ENCODE measurements at regions not wholly inside any gene's neighbourhood (a gene's known extent, or its start where the extent isn't known, plus 50 kb on each side); places are given as distances from the start of the nearest gene placed in this dataset.
"Not testable (repeated sequence)": the region's sequence is repeated elsewhere in the genome, so short reads cannot be mapped to it uniquely, and the experiment has no call there.

- no peak for DNase-seq
- BruUV-seq (replicated peaks) = no TSS peak
- H3K27ac Mint-ChIP-seq (ENCODE audit: unreplicated experiment) = no peak overlapping the region
- H3K36me3 Mint-ChIP-seq (ENCODE audit: insufficient read depth, unreplicated experiment) = no peaks in the 10 kb centered on the region
- Histone ChIP-seq H3K27me3 (replicated peaks; ENCODE audit: control insufficient read depth, insufficient read depth, low read length) (no peaks in the 10 kb centered on the region), H3K4me1 (no peaks in the 10 kb centered on the region), H3K4me3 (ENCODE audit: low read depth, low read length) (no peak overlapping the region), H3K9me3 (no peaks in the 10 kb centered on the region), H3K36me3 (ENCODE audit: control insufficient read depth, insufficient read depth, low read length) (no peaks in the 10 kb centered on the region)
- no peaks in the 10 kb centered on the region for H3K9me3 Mint-ChIP-seq (ENCODE audit: unreplicated experiment)
- no peak overlapping the region for H3K4me3 Mint-ChIP-seq (ENCODE audit: unreplicated experiment)
- CTCF ChIA-PET = no interaction called here
- POLR2A ChIA-PET = no interaction called here
- no peaks in the 10 kb centered on the region for H3K4me1 Mint-ChIP-seq (ENCODE audit: low read depth, unreplicated experiment)
- TF ChIP-seq, protein P1, sequence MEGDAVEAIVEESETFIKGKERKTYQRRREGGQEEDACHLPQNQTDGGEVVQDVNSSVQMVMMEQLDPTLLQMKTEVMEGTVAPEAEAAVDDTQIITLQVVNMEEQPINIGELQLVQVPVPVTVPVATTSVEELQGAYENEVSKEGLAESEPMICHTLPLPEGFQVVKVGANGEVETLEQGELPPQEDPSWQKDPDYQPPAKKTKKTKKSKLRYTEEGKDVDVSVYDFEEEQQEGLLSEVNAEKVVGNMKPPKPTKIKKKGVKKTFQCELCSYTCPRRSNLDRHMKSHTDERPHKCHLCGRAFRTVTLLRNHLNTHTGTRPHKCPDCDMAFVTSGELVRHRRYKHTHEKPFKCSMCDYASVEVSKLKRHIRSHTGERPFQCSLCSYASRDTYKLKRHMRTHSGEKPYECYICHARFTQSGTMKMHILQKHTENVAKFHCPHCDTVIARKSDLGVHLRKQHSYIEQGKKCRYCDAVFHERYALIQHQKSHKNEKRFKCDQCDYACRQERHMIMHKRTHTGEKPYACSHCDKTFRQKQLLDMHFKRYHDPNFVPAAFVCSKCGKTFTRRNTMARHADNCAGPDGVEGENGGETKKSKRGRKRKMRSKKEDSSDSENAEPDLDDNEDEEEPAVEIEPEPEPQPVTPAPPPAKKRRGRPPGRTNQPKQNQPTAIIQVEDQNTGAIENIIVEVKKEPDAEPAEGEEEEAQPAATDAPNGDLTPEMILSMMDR (IDR thresholded peaks at IDR 0.05; ENCODE audit: insufficient read depth in 1 of 2, low read depth in 1 of 2, low read length in 1 of 2, severe bottlenecking in 1 of 2, unreplicated experiment in 1 of 2) = no peak
- intact Hi-C loops (cut with micrococcal nuclease; ENCODE audit: unreplicated experiment) = no loop called here
- peaks cover 3% of the 10 kb centered on the region for H3K27me3 Mint-ChIP-seq (ENCODE audit: insufficient read depth, unreplicated experiment)
Observed at GRCh38 chr7:89839329-89839728, 314.9 kb upstream of the STEAP1 start.

GRCh38 chr7:89845952-89846351, 308.3 kb upstream of the STEAP1 start:
- no peaks in the 10 kb centered on the region for H3K9me3 ChIP-seq
- POLR2A ChIA-PET = no interaction called here
- intact Hi-C loops (cut with micrococcal nuclease; ENCODE audit: unreplicated experiment) = no loop called here
- H3K4me3 Mint-ChIP-seq (ENCODE audit: unreplicated experiment) = no peak overlapping the region
- no peaks in the 10 kb centered on the region for H3K9me3 Mint-ChIP-seq (ENCODE audit: unreplicated experiment)
- TF ChIP-seq, protein P1 (IDR thresholded peaks at IDR 0.05; ENCODE audit: insufficient read depth in 1 of 2, low read depth in 1 of 2, low read length in 1 of 2, severe bottlenecking in 1 of 2, unreplicated experiment in 1 of 2) = no peak
- H3K4me1 Mint-ChIP-seq (ENCODE audit: low read depth, unreplicated experiment) = no peaks in the 10 kb centered on the region
- H3K36me3 ChIP-seq (ENCODE audit: control insufficient read depth, insufficient read depth, low read length) = no peaks in the 10 kb centered on the region
- DNase-seq = no peak
- H3K27me3 ChIP-seq (replicated peaks; ENCODE audit: control insufficient read depth, insufficient read depth, low read length) = no peaks in the 10 kb centered on the region
- no TSS peak for BruUV-seq (replicated peaks)
- no peak overlapping the region for H3K27ac Mint-ChIP-seq (ENCODE audit: unreplicated experiment)
- H3K4me1 ChIP-seq = no peaks in the 10 kb centered on the region
- no peaks in the 10 kb centered on the region for H3K36me3 Mint-ChIP-seq (ENCODE audit: insufficient read depth, unreplicated experiment)
- CTCF ChIA-PET = no interaction called here
- peaks cover 6% of the 10 kb centered on the region for H3K27me3 Mint-ChIP-seq (ENCODE audit: insufficient read depth, unreplicated experiment)
- no peak overlapping the region for H3K4me3 ChIP-seq (ENCODE audit: low read depth, low read length)

DNA sequence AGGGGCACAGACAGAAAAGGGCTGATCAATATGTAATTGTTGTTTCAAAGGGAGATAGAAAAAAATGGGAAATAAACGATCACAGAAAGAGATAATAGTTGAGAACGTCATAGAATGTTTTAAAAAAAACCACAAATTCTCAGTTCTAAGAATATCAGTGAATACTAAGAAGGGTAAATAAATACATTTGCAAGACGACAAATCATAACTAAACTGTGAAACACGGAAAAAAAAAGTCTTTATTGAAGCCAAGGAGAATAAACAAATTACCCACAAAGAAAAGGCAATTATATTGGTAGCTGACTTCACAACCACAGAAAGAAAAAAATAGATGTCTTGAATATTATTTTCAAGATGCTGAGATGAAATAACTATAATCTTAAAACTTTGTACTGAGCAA, 305.2 kb upstream of the STEAP1 start:
- ChIA-PET POLR2A (no interaction called here), CTCF (no interaction called here)
- H3K9me3 Mint-ChIP-seq (ENCODE audit: unreplicated experiment) = no peaks in the 10 kb centered on the region
- no peaks in the 10 kb centered on the region for H3K4me1 Mint-ChIP-seq (ENCODE audit: low read depth, unreplicated experiment)
- H3K4me3 Mint-ChIP-seq (ENCODE audit: unreplicated experiment) = no peak overlapping the region
- Histone ChIP-seq H3K36me3 (ENCODE audit: control insufficient read depth, insufficient read depth, low read length) (no peaks in the 10 kb centered on the region), H3K27me3 (replicated peaks; ENCODE audit: control insufficient read depth, insufficient read depth, low read length) (no peaks in the 10 kb centered on the region), H3K4me1 (no peaks in the 10 kb centered on the region), H3K4me3 (ENCODE audit: low read depth, low read length) (no peak overlapping the region), H3K9me3 (no peaks in the 10 kb centered on the region)
- intact Hi-C loops (cut with micrococcal nuclease; ENCODE audit: unreplicated experiment) = no loop called here
- DNase-seq = no peak
- no peaks in the 10 kb centered on the region for H3K36me3 Mint-ChIP-seq (ENCODE audit: insufficient read depth, unreplicated experiment)
- BruUV-seq (replicated peaks) = no TSS peak
- H3K27me3 Mint-ChIP-seq (ENCODE audit: insufficient read depth, unreplicated experiment) = peaks cover 6% of the 10 kb centered on the region
- TF ChIP-seq, protein P1 (IDR thresholded peaks at IDR 0.05; ENCODE audit: insufficient read depth in 1 of 2, low read depth in 1 of 2, low read length in 1 of 2, severe bottlenecking in 1 of 2, unreplicated experiment in 1 of 2) = no peak
- H3K27ac Mint-ChIP-seq (ENCODE audit: unreplicated experiment) = no peak overlapping the region

GRCh38 chr7:89857053-89857452, 297.2 kb upstream of the STEAP1 start:
- H3K9me3 ChIP-seq; H3K27me3 ChIP-seq (replicated peaks; ENCODE audit: control insufficient read depth, insufficient read depth, low read length); DNase-seq; H3K4me3 ChIP-seq (ENCODE audit: low read depth, low read length); H3K4me3 Mint-ChIP-seq (ENCODE audit: unreplicated experiment); H3K4me1 Mint-ChIP-seq (ENCODE audit: low read depth, unreplicated experiment); intact Hi-C loops (cut with micrococcal nuclease; ENCODE audit: unreplicated experiment); H3K27me3 Mint-ChIP-seq (ENCODE audit: insufficient read depth, unreplicated experiment); BruUV-seq (replicated peaks); CTCF ChIA-PET; H3K36me3 ChIP-seq (ENCODE audit: control insufficient read depth, insufficient read depth, low read length); H3K36me3 Mint-ChIP-seq (ENCODE audit: insufficient read depth, unreplicated experiment); H3K27ac Mint-ChIP-seq (ENCODE audit: unreplicated experiment); POLR2A ChIA-PET; H3K4me1 ChIP-seq: not testable (repeated sequence)
- H3K9me3 Mint-ChIP-seq (ENCODE audit: unreplicated experiment) = peaks cover 17% of the 10 kb centered on the region
